Astrocyte of the cerebellum (primary cell): ENCODE measurements at regions not wholly inside any gene's neighbourhood (a gene's known extent, or its start where the extent isn't known, plus 50 kb on each side); places are given as distances from the start of the nearest gene placed in this dataset.

Source experiments
- DNase-seq: peaks from one replicate; pipeline ENCODE4 v3.0.0-alpha.2; 2011; ENCODE audit warnings: low read depth
- H3K4me3 ChIP-seq: 2 replicates; pipeline ENCODE4 v1.5.1; 2011; ENCODE audit warnings: mild to moderate bottlenecking, low read depth, low read length, moderate library complexity
- in situ Hi-C: cut with HindIII; loops from 2 replicates; pipeline ENCODE4 v1.10.0; 2017; ENCODE audit warnings: low sequenced_read_pairs
- TF ChIP-seq, protein P1 (sequence below): IDR thresholded peaks from 2 replicates; pipeline ENCODE4 v1.5.1; 2012; ENCODE audit warnings: low read length, low read depth, moderate library complexity, mild to moderate bottlenecking; ENCODE audit errors: missing control alignments

DNA sequence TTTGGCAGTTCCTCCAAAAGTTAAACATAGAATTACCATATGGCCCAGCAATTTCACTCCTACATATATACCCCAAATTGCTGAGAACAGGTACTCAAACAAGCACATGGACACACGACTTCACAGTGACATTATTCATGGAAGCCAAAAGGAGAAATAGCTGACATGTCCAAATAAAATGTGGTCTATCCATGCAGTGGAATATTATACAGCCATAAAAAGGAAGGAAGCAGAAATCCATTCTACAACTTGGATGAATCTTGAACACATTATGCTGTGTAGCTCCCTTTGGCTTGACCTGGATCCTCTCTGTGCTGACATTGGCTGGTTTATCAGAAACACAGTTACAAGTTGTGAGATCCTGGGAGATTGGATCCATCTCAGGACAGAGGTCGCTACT lies 370.9 kb upstream of the EEF2KMT start:
- DNase-seq: no peak
- H3K4me3 ChIP-seq: no peak overlapping the region
- in situ Hi-C loops: no loop called here
- TF ChIP-seq, protein P1, sequence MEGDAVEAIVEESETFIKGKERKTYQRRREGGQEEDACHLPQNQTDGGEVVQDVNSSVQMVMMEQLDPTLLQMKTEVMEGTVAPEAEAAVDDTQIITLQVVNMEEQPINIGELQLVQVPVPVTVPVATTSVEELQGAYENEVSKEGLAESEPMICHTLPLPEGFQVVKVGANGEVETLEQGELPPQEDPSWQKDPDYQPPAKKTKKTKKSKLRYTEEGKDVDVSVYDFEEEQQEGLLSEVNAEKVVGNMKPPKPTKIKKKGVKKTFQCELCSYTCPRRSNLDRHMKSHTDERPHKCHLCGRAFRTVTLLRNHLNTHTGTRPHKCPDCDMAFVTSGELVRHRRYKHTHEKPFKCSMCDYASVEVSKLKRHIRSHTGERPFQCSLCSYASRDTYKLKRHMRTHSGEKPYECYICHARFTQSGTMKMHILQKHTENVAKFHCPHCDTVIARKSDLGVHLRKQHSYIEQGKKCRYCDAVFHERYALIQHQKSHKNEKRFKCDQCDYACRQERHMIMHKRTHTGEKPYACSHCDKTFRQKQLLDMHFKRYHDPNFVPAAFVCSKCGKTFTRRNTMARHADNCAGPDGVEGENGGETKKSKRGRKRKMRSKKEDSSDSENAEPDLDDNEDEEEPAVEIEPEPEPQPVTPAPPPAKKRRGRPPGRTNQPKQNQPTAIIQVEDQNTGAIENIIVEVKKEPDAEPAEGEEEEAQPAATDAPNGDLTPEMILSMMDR: no peak

DNA sequence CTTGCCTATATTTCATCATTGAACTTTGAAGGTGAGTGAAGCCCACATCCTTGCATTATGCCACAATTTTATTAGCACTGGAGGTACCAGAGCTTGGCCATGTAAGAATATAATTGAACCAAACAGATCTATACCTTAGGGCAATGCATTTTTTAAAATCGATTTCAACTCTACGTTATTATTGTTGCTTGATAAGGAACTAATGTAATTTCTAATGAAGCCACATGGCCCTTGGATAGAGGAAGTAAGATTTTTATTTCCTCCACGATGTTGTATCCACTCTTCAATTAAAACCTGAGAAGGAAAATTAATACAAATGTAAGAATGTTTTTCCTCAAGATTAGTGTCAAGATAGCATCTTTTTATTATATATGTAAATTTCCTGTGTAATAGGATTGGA lies 370.0 kb upstream of the EEF2KMT start:
- in situ Hi-C loops: no loop called here
- H3K4me3 ChIP-seq: no peak overlapping the region
- DNase-seq: no peak
- TF ChIP-seq, protein P1: no peak

DNA sequence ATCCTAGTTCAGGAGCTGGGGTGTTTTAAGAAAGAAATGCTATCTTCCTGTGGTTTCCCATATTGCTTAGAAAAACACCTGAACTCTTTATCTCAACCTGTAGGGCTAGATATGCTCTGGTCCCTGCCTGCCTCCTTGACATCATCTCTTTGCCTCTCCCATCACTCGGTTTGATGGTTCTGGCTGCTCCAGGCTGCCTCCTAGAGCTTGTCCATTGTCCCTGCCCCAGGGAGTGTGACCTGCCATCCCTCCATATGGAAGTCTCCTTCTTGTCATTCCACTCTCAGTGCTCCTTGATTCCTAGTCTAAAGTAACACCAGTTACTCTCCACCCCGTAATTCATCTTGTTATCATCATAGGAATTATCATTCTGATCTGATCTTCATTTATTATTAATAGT lies 369.0 kb upstream of the EEF2KMT start:
- no peak for DNase-seq
- TF ChIP-seq, protein P1: no peak
- in situ Hi-C loops: no loop called here
- no peak overlapping the region for H3K4me3 ChIP-seq

DNA sequence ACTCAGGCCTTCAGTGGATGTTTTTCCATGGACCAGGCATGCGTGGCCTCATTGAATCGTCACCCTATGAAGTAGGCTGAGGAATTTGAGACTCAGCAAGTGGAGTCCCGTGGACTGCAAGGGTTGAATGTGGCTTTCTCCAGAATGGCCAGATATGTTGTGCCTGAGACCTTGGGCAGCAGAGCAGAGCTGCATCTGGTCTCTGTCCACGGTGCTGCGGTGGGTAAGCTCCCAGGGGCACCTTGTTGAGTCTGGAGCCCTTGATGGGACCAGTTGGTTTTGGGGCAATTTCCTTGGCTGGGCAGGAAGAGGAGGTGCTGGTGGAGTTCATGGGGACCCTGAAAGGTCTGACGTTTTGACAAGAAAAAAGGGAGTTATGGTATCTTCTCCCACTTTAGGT lies 368.1 kb upstream of the EEF2KMT start:
- H3K4me3 ChIP-seq: no peak overlapping the region
- no peak for DNase-seq
- TF ChIP-seq, protein P1: no peak
- in situ Hi-C loops: no loop called here

DNA sequence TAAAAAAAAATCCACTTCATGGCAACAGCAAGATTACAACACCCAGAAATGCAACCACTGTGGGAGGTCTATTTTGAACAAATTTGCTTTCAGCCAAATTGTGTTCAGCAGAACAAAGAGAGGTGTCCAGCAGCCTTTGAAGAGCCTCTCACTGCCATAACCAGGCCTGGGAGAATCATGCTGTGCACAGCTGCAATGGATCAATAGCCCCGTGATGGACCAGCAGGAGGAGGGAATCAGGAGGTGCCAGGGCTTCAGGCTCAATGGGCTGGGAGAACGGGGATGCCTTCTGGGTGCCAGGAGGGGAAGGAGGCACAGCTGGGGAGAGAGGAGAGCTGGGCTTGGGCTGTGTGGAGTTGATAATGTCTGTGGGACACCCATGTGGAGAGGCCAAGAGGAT lies 366.2 kb upstream of the EEF2KMT start:
- DNase-seq: no peak
- TF ChIP-seq, protein P1: no peak
- in situ Hi-C loops: no loop called here
- no peak overlapping the region for H3K4me3 ChIP-seq

DNA sequence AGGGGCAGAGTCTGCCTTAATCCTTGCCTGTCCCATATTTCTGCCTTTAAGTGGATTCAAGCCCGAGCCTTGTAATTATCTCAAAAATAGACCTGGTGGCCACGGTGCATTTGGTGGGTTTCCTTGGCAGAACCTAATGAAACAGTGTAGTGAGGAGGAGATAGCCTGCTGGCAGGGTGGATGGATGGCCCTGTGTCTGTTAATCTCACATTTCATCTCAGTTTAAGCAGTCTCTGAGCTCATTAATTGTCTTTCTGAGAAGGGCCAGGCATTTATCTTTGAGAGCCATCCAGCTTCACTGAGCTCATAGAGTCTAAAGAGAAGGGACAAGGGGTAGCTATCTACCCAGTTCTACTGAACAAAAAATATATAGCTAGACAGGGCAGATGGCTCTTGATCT lies 364.0 kb upstream of the EEF2KMT start:
- TF ChIP-seq, protein P1: no peak
- in situ Hi-C loops: no loop called here

DNA sequence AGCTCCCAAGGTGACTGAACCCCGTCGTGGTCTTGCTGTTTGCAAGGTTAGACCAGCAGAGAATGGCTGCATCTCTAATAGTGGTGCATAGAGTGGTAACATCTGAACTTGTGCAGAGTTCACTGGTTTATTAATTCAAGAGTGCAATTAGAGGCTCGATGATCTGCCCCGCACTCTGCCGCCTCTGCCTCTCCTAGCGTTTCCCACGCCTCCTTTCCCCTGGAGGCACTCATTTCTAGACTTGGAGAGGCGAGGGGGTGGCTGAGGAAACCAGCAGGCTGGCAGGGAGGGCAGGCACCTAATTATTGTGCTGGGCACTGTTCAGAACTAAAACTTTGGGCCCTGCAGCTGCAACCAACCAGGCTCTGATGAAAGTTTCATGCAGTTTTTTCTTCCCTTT lies 363.5 kb upstream of the EEF2KMT start:
- DNase-seq: no peak

More for the DNA sequence above, 364.0 kb upstream of the EEF2KMT start:
- no peak overlapping the region for H3K4me3 ChIP-seq
- DNase-seq: no peak

More for the DNA sequence above, 363.5 kb upstream of the EEF2KMT start:
- in situ Hi-C loops: no loop called here
- no peak overlapping the region for H3K4me3 ChIP-seq
- TF ChIP-seq, protein P1: no peak
